ENCODE measurements at regions not wholly inside any gene's neighbourhood (a gene's known extent, or its start where the extent isn't known, plus 50 kb on each side); places are given as distances from the start of the nearest gene placed in this dataset.
"Not testable (repeated sequence)": the region's sequence is repeated elsewhere in the genome, so short reads cannot be mapped to it uniquely, and the experiment has no call there.

DNA sequence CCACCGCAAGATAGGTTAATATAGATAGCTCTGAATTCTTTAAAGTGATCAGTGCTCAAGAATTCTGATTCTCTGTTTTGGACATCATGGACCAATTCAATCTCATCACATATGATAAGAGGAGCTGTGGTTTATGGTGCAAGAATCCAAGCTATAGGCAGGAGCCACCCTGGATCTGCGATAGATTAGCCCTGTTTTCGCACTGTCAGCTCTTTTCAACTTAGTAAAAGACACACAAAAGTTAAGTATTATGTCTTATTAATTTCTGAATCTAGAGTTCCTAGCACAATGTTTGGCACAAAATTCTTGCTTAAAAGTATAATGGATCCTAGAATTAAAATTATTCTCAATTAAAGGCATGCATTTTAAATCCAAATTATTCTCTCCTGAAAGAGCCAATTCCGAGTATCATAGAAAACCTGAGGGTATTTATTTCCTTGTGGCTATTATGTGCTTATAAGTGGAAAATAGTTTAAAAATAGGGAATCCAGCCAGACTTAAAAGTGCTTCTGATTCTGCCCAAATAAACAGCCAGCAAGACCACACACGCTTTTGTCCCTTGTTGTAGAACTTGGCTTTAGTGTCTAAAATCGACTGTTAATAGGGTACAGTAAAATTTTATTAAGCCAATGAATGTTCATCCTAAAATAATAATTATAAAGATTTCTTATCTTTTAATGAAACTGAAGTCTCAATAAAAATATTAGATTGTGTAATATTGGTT, 184.9 kb upstream of the FLRT2 start:
- TF ChIP-seq, protein P1, sequence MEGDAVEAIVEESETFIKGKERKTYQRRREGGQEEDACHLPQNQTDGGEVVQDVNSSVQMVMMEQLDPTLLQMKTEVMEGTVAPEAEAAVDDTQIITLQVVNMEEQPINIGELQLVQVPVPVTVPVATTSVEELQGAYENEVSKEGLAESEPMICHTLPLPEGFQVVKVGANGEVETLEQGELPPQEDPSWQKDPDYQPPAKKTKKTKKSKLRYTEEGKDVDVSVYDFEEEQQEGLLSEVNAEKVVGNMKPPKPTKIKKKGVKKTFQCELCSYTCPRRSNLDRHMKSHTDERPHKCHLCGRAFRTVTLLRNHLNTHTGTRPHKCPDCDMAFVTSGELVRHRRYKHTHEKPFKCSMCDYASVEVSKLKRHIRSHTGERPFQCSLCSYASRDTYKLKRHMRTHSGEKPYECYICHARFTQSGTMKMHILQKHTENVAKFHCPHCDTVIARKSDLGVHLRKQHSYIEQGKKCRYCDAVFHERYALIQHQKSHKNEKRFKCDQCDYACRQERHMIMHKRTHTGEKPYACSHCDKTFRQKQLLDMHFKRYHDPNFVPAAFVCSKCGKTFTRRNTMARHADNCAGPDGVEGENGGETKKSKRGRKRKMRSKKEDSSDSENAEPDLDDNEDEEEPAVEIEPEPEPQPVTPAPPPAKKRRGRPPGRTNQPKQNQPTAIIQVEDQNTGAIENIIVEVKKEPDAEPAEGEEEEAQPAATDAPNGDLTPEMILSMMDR (IDR thresholded peaks at IDR 0.05; ENCODE audit: low read length, missing control alignments) = no peak
- no peak for DNase-seq (ENCODE audit: low read depth)
- H3K4me3 ChIP-seq (replicated peaks; ENCODE audit: low read depth, low read length) = no peak overlapping the region

GRCh38 chr14:85350667-85351066, 179.3 kb upstream of the FLRT2 start:
- TF ChIP-seq, protein P1 (IDR thresholded peaks at IDR 0.05; ENCODE audit: low read length, missing control alignments) = no peak
- H3K4me3 ChIP-seq (replicated peaks; ENCODE audit: low read depth, low read length) = no peak overlapping the region
- no peak for DNase-seq (ENCODE audit: low read depth)

- not testable (repeated sequence) for DNase-seq (ENCODE audit: low read depth); H3K4me3 ChIP-seq (replicated peaks; ENCODE audit: low read depth, low read length)
Measured at GRCh38 chr14:85352588-85352987, 177.4 kb upstream of the FLRT2 start.

GRCh38 chr14:85357120-85357519, 172.8 kb upstream of the FLRT2 start:
- H3K4me3 ChIP-seq (replicated peaks; ENCODE audit: low read depth, low read length) = no peak overlapping the region
- no peak for DNase-seq (ENCODE audit: low read depth)
- TF ChIP-seq, protein P1 (IDR thresholded peaks at IDR 0.05; ENCODE audit: low read length, missing control alignments) = no peak

DNA sequence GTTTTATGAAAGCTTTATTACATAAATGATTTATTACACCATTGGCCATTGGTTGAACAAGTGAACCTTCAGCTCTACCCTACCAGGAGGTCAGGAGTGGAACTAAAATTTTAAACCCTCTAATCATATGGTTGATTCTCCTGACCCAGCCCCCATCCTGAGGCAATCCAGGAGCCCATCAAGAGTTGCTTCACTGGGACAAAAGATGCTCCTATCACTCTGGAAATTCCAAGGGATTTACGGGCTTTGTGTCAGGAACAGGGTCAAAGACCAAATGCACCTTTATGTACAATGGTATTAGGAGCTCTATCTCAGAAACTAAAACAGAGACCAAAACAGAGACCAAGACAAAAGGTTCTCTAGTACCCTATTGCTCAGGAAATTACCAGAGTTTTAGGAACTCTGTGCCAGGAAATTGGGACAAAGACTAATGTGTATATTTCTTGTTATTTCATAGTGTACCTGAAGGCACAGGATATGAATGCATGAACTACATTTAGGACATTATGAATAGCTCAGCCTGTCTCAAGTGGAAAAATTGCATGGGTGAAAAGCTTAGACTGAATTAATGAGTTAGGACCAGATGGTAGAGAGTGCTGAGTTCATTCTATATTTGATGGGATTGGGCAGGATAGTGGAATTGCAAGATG, 171.7 kb upstream of the FLRT2 start:
- no peak for DNase-seq (ENCODE audit: low read depth)
- TF ChIP-seq, protein P1 (IDR thresholded peaks at IDR 0.05; ENCODE audit: low read length, missing control alignments) = no peak
- no peak overlapping the region for H3K4me3 ChIP-seq (replicated peaks; ENCODE audit: low read depth, low read length)

- H3K4me3 ChIP-seq (replicated peaks; ENCODE audit: low read depth, low read length) = no peak overlapping the region
- TF ChIP-seq, protein P1 (IDR thresholded peaks at IDR 0.05; ENCODE audit: low read length, missing control alignments) = no peak
- DNase-seq (ENCODE audit: low read depth) = no peak
Measured at GRCh38 chr14:85359505-85359904, 170.4 kb upstream of the FLRT2 start.

DNA sequence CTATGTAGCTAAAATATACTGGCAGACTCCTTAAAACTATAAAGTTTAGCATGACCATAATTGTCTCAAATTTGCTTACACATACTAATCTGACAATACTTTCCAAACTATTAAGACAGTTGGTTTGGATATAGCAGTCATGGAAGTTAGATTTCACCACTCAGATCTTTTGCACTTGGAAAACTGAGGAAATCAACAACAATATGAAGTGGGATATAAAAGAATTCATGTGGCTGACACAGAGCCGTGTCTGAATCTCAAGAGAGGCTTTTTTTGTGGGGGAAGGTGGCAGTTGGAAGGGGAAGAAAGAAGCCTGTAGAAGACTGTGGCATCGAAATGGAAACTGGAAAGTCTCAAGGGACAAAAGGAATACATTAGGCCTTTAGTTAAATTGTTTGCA, 166.6 kb upstream of the FLRT2 start:
- DNase-seq (ENCODE audit: low read depth) = no peak
- H3K4me3 ChIP-seq (replicated peaks; ENCODE audit: low read depth, low read length) = no peak overlapping the region
- TF ChIP-seq, protein P1 (IDR thresholded peaks at IDR 0.05; ENCODE audit: low read length, missing control alignments) = no peak

Measured in fibroblast of pulmonary artery (primary cell).